A673 (cell line): ENCODE measurements at regions not wholly inside any gene's neighbourhood (a gene's known extent, or its start where the extent isn't known, plus 50 kb on each side); places are given as distances from the start of the nearest gene placed in this dataset.

ENCODE experiments used
- CTCF ChIP-seq: fragments of 300-800, 200-600 bp; sonication (generic); conservative IDR thresholded peaks from 2 replicates; pipeline ENCODE4 v1.5.1; 2017; ENCODE audit warnings: low read depth, mild to moderate bottlenecking, antibody characterized with exemption, low read length, moderate library complexity, mixed read lengths
- EZH2 ChIP-seq: fragments of 200-600 bp; sonication (generic); IDR thresholded peaks from 2 replicates; pipeline ENCODE4 v1.6.1; 2017; ENCODE audit warnings: borderline replicate concordance, low read depth, mild to moderate bottlenecking, mixed read lengths, antibody characterized with exemption, low read length; ENCODE audit not compliant: poor library complexity, severe bottlenecking

GRCh38 chr6:126720304-126720703, 380.4 kb downstream of the CENPW start:
- TF ChIP-seq CTCF (no peak), EZH2 (no peak)
